HL-60 (cell line): ENCODE measurements at regions not wholly inside any gene's neighbourhood (a gene's known extent, or its start where the extent isn't known, plus 50 kb on each side); places are given as distances from the start of the nearest gene placed in this dataset.

Source experiments
- DNase-seq, 2 experiments: peaks; one replicate each; pipeline ENCODE4 v3.0.0-alpha.2; 2010 to 2020; ENCODE audit warnings: low read depth in 1 of 2, low spot score in 1 of 2
- H3K27ac ChIP-seq: fragments of 250-450 bp; sonication (Bioruptor Pico); replicated peaks from 2 replicates; pipeline ENCODE4 v1.5.1; 2020; ENCODE audit warnings: mild to moderate bottlenecking, moderate library complexity
- H3K27me3 ChIP-seq: fragments of 250-450 bp; sonication (Bioruptor Pico); 2 replicates; pipeline ENCODE4 v1.5.1; 2021; ENCODE audit warnings: mild to moderate bottlenecking, moderate library complexity; ENCODE audit not compliant: insufficient read depth, poor library complexity, severe bottlenecking
- H3K4me3 ChIP-seq: replicated peaks from 2 replicates; pipeline ENCODE4 v1.5.1; 2011; ENCODE audit warnings: mild to moderate bottlenecking, control low read depth, low read length; ENCODE audit not compliant: insufficient read depth
- GABPA ChIP-seq: IDR thresholded peaks from 2 replicates; pipeline ENCODE4 v1.6.1; 2012; ENCODE audit warnings: low read depth
- POLR2AphosphoS5 ChIP-seq: IDR thresholded peaks from 2 replicates; pipeline ENCODE4 v1.6.1; 2012; ENCODE audit warnings: low read depth
- SPI1 ChIP-seq: IDR thresholded peaks from 2 replicates; pipeline ENCODE4 v1.6.1; 2012; ENCODE audit warnings: low read depth, mild to moderate bottlenecking, borderline replicate concordance
- TF ChIP-seq, protein P1 (sequence below): IDR thresholded peaks from one replicate; pipeline ENCODE4 v1.5.1; 2011; ENCODE audit warnings: low read length, control low read depth, inconsistent platforms; ENCODE audit not compliant: insufficient read depth
- TF ChIP-seq, protein P2 (sequence below): IDR thresholded peaks from 2 replicates; pipeline ENCODE4 v1.6.1; 2012; ENCODE audit warnings: low read depth; ENCODE audit not compliant: insufficient replicate concordance

DNA sequence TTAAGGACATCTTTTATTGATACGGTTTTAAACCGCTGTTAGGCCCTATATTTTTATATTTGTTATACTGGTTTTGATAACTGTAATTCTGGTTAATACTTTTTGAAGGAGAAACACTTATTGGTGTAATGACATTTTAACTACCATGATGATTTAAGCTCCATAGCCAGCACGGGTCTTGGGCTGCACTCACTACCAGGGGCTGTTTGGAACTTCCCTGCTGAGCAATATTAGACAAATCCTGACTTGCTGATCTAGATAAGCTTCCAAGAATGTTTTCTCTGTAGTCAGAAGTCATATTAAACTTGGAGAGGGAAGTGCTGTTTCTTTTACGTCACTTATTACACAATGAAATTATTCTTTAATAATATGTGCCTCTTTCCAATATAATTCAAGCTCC is 540.0 kb upstream of the GRAMD2B start:
- Histone ChIP-seq H3K27me3 (no peaks in the 10 kb centered on the region), H3K4me3 (no peak overlapping the region), H3K27ac (no peak overlapping the region)
- DNase-seq: no peak
- TF ChIP-seq, protein P1, sequence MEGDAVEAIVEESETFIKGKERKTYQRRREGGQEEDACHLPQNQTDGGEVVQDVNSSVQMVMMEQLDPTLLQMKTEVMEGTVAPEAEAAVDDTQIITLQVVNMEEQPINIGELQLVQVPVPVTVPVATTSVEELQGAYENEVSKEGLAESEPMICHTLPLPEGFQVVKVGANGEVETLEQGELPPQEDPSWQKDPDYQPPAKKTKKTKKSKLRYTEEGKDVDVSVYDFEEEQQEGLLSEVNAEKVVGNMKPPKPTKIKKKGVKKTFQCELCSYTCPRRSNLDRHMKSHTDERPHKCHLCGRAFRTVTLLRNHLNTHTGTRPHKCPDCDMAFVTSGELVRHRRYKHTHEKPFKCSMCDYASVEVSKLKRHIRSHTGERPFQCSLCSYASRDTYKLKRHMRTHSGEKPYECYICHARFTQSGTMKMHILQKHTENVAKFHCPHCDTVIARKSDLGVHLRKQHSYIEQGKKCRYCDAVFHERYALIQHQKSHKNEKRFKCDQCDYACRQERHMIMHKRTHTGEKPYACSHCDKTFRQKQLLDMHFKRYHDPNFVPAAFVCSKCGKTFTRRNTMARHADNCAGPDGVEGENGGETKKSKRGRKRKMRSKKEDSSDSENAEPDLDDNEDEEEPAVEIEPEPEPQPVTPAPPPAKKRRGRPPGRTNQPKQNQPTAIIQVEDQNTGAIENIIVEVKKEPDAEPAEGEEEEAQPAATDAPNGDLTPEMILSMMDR: no peak
- TF ChIP-seq, protein P2, sequence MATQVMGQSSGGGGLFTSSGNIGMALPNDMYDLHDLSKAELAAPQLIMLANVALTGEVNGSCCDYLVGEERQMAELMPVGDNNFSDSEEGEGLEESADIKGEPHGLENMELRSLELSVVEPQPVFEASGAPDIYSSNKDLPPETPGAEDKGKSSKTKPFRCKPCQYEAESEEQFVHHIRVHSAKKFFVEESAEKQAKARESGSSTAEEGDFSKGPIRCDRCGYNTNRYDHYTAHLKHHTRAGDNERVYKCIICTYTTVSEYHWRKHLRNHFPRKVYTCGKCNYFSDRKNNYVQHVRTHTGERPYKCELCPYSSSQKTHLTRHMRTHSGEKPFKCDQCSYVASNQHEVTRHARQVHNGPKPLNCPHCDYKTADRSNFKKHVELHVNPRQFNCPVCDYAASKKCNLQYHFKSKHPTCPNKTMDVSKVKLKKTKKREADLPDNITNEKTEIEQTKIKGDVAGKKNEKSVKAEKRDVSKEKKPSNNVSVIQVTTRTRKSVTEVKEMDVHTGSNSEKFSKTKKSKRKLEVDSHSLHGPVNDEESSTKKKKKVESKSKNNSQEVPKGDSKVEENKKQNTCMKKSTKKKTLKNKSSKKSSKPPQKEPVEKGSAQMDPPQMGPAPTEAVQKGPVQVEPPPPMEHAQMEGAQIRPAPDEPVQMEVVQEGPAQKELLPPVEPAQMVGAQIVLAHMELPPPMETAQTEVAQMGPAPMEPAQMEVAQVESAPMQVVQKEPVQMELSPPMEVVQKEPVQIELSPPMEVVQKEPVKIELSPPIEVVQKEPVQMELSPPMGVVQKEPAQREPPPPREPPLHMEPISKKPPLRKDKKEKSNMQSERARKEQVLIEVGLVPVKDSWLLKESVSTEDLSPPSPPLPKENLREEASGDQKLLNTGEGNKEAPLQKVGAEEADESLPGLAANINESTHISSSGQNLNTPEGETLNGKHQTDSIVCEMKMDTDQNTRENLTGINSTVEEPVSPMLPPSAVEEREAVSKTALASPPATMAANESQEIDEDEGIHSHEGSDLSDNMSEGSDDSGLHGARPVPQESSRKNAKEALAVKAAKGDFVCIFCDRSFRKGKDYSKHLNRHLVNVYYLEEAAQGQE: no peak
- no peak for TF ChIP-seq POLR2AphosphoS5
- no peak for TF ChIP-seq SPI1
- TF ChIP-seq GABPA: no peak

DNA sequence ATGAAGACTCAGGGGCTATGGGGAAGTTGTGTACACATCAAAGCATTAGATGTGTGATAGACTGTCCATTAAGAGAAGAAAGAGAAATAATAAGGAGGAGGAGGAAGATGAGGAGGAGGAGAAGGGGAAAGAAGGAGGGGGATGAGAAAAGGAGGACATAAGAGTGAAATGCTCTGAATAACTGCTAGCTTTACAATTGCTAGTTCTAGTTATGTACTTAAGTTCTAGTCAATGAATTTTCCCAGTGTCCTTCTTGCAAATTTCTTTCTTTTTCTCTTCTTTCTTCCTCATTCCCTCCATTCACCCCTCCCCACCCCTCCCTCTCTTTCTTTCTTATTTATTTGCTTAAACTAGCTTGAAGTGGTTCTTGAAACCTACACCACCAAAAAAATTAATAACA is 534.9 kb upstream of the GRAMD2B start:
- TF ChIP-seq SPI1 (no peak), GABPA (no peak)
- no peak for DNase-seq
- no peak overlapping the region for H3K27ac ChIP-seq
- H3K4me3 ChIP-seq: no peak overlapping the region
- no peaks in the 10 kb centered on the region for H3K27me3 ChIP-seq

DNA sequence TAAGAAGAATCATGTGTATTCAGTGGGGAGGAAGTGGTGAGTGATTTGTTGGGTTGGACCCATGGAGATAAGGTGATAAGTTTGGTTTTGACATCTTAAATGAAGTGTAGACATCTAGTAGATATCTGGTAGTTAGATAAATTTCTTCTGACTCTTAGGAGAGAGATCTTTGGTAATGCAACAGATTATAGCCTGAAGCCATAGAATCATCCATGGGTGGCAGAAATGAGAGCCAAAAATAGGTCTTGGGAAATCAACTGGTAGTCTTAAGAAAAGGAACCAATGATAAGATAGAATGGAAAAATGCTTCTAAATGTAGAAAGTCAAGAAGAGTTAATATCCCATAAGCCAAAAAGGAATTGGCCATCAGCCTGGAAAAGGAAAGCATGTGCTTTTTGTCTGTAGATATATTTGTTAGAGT is 532.7 kb upstream of the GRAMD2B start:
- H3K4me3 ChIP-seq: no peak overlapping the region
- no peaks in the 10 kb centered on the region for H3K27me3 ChIP-seq
- H3K27ac ChIP-seq: no peak overlapping the region
- no peak for DNase-seq
- TF ChIP-seq SPI1: no peak
- TF ChIP-seq GABPA: no peak
- TF ChIP-seq, protein P1: no peak
- TF ChIP-seq POLR2AphosphoS5: no peak
- TF ChIP-seq, protein P2: no peak

DNA sequence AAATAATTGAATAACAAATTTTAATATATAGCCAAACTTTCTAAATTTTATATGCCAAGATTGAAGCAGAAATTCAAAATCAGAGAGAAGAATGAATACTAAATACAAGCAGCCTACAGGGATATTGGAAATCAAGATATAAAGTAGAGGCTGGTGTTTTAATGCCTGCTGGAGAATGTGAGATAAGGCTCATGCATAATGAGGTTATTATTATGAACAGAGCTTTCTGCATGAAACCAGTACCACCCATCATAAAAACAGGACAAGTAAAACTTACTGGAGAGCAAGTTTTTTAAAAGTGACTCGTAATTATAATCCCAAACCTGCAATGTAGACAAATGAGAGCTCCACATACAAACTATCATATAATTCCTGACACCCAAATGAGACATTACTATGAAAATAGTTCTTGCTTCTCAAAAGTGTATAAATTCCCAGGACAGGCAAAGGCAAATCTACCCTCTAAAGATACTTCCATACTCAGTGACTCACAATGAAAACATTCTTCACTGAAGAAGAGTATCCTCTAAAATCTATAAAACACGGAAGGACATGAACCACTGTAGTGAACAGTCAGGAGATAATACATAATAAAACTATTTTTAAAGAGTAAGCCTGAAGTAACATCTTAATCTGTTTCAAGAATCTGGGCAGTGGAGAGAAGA is 532.0 kb upstream of the GRAMD2B start:
- TF ChIP-seq, protein P2: no peak
- TF ChIP-seq SPI1: no peak
- TF ChIP-seq GABPA: no peak
- TF ChIP-seq, protein P1: no peak
- TF ChIP-seq POLR2AphosphoS5: no peak
- DNase-seq: no peak
- H3K27me3 ChIP-seq: no peaks in the 10 kb centered on the region
- no peak overlapping the region for H3K27ac ChIP-seq
- no peak overlapping the region for H3K4me3 ChIP-seq
